Hippocampal formation (tissue), 2 donors: ENCODE measurements at regions not wholly inside any gene's neighbourhood (a gene's known extent, or its start where the extent isn't known, plus 50 kb on each side); places are given as distances from the start of the nearest gene placed in this dataset.
"Not testable (repeated sequence)": the region's sequence is repeated elsewhere in the genome, so short reads cannot be mapped to it uniquely, and the experiment has no call there.

Source experiments
- DNase-seq, 2 donors: peaks; one replicate each; lab custom pipeline; 2025; lab: John Stamatoyannopoulos, UW

GRCh38 chr4:24208691-24209090, 318.8 kb upstream of the PPARGC1A start:
- no peak for DNase-seq

GRCh38 chr4:24204708-24205107, 314.9 kb upstream of the PPARGC1A start:
- DNase-seq: not testable (repeated sequence)

GRCh38 chr4:24203926-24204325, 314.1 kb upstream of the PPARGC1A start:
- no peak for DNase-seq

- DNase-seq: no peak
Measured at GRCh38 chr4:24202579-24202978, 312.7 kb upstream of the PPARGC1A start.

- no peak for DNase-seq
Measured at GRCh38 chr4:24197955-24198354, 308.1 kb upstream of the PPARGC1A start.

GRCh38 chr4:24196785-24197184, 306.9 kb upstream of the PPARGC1A start:
- no peak for DNase-seq

- no peak for DNase-seq
Measured at GRCh38 chr4:24195991-24196736, 306.3 kb upstream of the PPARGC1A start.

- no peak for DNase-seq
Measured at GRCh38 chr4:24192018-24192641, 302.3 kb upstream of the PPARGC1A start.

GRCh38 chr4:24190761-24191695, 301.2 kb upstream of the PPARGC1A start:
- DNase-seq: no peak

- no peak for DNase-seq
Measured at GRCh38 chr4:24188459-24188858, 298.6 kb upstream of the PPARGC1A start.

GRCh38 chr4:24186466-24186865, 296.6 kb upstream of the PPARGC1A start:
- DNase-seq: no peak

- DNase-seq: no peak
Measured at GRCh38 chr4:24181005-24181404, 291.2 kb upstream of the PPARGC1A start.

- DNase-seq: no peak
Measured at GRCh38 chr4:24180586-24180985, 290.7 kb upstream of the PPARGC1A start.

GRCh38 chr4:24179201-24179840, 289.5 kb upstream of the PPARGC1A start:
- DNase-seq: no peak

GRCh38 chr4:24177443-24177842, 287.6 kb upstream of the PPARGC1A start:
- not testable (repeated sequence) for DNase-seq

- no peak for DNase-seq
Measured at GRCh38 chr4:24175707-24176106, 285.9 kb upstream of the PPARGC1A start.

- no peak for DNase-seq
Measured at GRCh38 chr4:24174602-24175001, 284.8 kb upstream of the PPARGC1A start.

GRCh38 chr4:24172406-24172805, 282.6 kb upstream of the PPARGC1A start:
- DNase-seq: no peak

- DNase-seq: no peak
Measured at GRCh38 chr4:24169956-24170355, 280.1 kb upstream of the PPARGC1A start.

GRCh38 chr4:24168658-24169057, 278.8 kb upstream of the PPARGC1A start:
- DNase-seq: no peak

GRCh38 chr4:24166501-24166900, 276.7 kb upstream of the PPARGC1A start:
- no peak for DNase-seq

GRCh38 chr4:24164797-24165196, 274.9 kb upstream of the PPARGC1A start:
- no peak for DNase-seq
